Caco-2 (cell line): ENCODE measurements at regions not wholly inside any gene's neighbourhood (a gene's known extent, or its start where the extent isn't known, plus 50 kb on each side); places are given as distances from the start of the nearest gene placed in this dataset.
A peak's percentile ranks its signal among the peaks of the same experiment; 100 is the strongest.
"Not testable (repeated sequence)": the region's sequence is repeated elsewhere in the genome, so short reads cannot be mapped to it uniquely, and the experiment has no call there.

Experiments used
- BruUV-seq: library from RNA; stranded (reverse); fragments of 400-500 nt; replicated peaks from 2 replicates; lab custom pipeline; 2021; lab: Mats Ljungman, UMichigan
- CTCF ChIA-PET: fragments of 300-600 bp; sonication (Branson Sonifier 250); formaldehyde crosslinking; loops from one replicate; lab custom pipeline; 2022; ENCODE audit warnings: antibody characterized with exemption; lab: Charles Lee
- POLR2A ChIA-PET: fragments of 300-600 bp; sonication (Branson Sonifier 250); formaldehyde crosslinking; loops from one replicate; lab custom pipeline; 2022; ENCODE audit warnings: antibody characterized with exemption; lab: Charles Lee
- DNase-seq, 2 experiments: peaks; one replicate each; pipeline versions ENCODE4 v3.0.0 to v3.0.0-alpha.2; 2020 to 2022
- H3K27me3 ChIP-seq: replicated peaks from 2 replicates; pipeline ENCODE4 v1.6.0; 2011; ENCODE audit warnings: low read length; ENCODE audit not compliant: control insufficient read depth, insufficient read depth
- H3K36me3 ChIP-seq: 2 replicates; pipeline ENCODE4 v1.5.1; 2011; ENCODE audit warnings: low read length; ENCODE audit not compliant: control insufficient read depth, insufficient read depth
- H3K4me1 ChIP-seq: fragments of 250-450 bp; sonication (Bioruptor Pico); 2 replicates; pipeline ENCODE4 v1.5.1; 2020; ENCODE audit warnings: mild to moderate bottlenecking
- H3K4me3 ChIP-seq: 2 replicates; pipeline ENCODE4 v1.5.1; 2011; ENCODE audit warnings: low read depth, mild to moderate bottlenecking, control low read depth, low read length
- H3K9me3 ChIP-seq: fragments of 250-450 bp; sonication (Bioruptor Pico); 2 replicates; pipeline ENCODE4 v1.5.1; 2020; ENCODE audit warnings: mild to moderate bottlenecking, moderate library complexity
- H3K27ac Mint-ChIP-seq: one replicate; pipeline ENCODE4 v1.8.0; 2022; ENCODE audit warnings: mixed read lengths; ENCODE audit not compliant: unreplicated experiment
- H3K27me3 Mint-ChIP-seq: one replicate; pipeline ENCODE4 v1.8.0; 2022; ENCODE audit warnings: mixed read lengths; ENCODE audit not compliant: insufficient read depth, unreplicated experiment
- H3K36me3 Mint-ChIP-seq: one replicate; pipeline ENCODE4 v1.8.0; 2022; ENCODE audit warnings: mild to moderate bottlenecking, mixed read lengths; ENCODE audit not compliant: insufficient read depth, unreplicated experiment
- H3K4me1 Mint-ChIP-seq: one replicate; pipeline ENCODE4 v1.8.0; 2022; ENCODE audit warnings: low read depth, mixed read lengths; ENCODE audit not compliant: unreplicated experiment
- H3K4me3 Mint-ChIP-seq: one replicate; pipeline ENCODE4 v1.8.0; 2022; ENCODE audit warnings: mild to moderate bottlenecking, moderate library complexity, mixed read lengths; ENCODE audit not compliant: unreplicated experiment
- H3K9me3 Mint-ChIP-seq: one replicate; pipeline ENCODE4 v1.8.0; 2022; ENCODE audit warnings: mixed read lengths; ENCODE audit not compliant: unreplicated experiment
- CTCF ChIP-seq, 2 experiments: fragments of 200-600 bp in 1 of 2; IDR thresholded peaks; 1 replicate in 1 of 2; 2 replicates in 1 of 2; pipeline versions ENCODE4 v1.5.1 to v1.8.0; 2011 to 2022; ENCODE audit warnings: antibody characterized with exemption in 1 of 2, control low read depth in 1 of 2, inconsistent platforms in 1 of 2, low read depth in 1 of 2, low read length in 1 of 2, mild to moderate bottlenecking in 1 of 2, moderate library complexity in 1 of 2; ENCODE audit not compliant: insufficient read depth in 1 of 2, severe bottlenecking in 1 of 2, unreplicated experiment in 1 of 2
- intact Hi-C: fragments of 100-400 bp; cut with micrococcal nuclease; formaldehyde crosslinking; loops from one replicate; pipeline ENCODE4 v1.10.0; 2022; ENCODE audit not compliant: unreplicated experiment

- Histone ChIP-seq H3K9me3 (no peaks in the 10 kb centered on the region), H3K4me3 (no peak overlapping the region), H3K4me1 (no peaks in the 10 kb centered on the region), H3K36me3 (no peaks in the 10 kb centered on the region), H3K27me3 (no peaks in the 10 kb centered on the region)
- Mint-ChIP-seq H3K4me3 (no peak overlapping the region), H3K36me3 (peaks cover 22% of the 10 kb centered on the region), H3K27ac (no peak overlapping the region), H3K27me3 (no peaks in the 10 kb centered on the region), H3K9me3 (no peaks in the 10 kb centered on the region), H3K4me1 (peaks cover 8% of the 10 kb centered on the region)
- DNase-seq, result no peak
- no TSS peak for BruUV-seq
- ChIA-PET CTCF (no interaction called here), POLR2A (no interaction called here)
- intact Hi-C loops, result no loop called here
- TF ChIP-seq CTCF (IDR thresholded peaks at IDR 0.05; ENCODE audit: insufficient read depth in 1 of 2, low read depth in 1 of 2, low read length in 1 of 2, severe bottlenecking in 1 of 2, unreplicated experiment in 1 of 2), result no peak
Measured at GRCh38 chr15:53903129-53903528, 75.1 kb upstream of the UNC13C start.

GRCh38 chr15:53893468-53893867, 84.8 kb upstream of the UNC13C start:
- H3K4me3 ChIP-seq, H3K9me3 ChIP-seq, H3K4me1 Mint-ChIP-seq, POLR2A ChIA-PET, H3K27ac Mint-ChIP-seq, H3K4me3 Mint-ChIP-seq, H3K4me1 ChIP-seq, CTCF ChIA-PET, H3K36me3 ChIP-seq, BruUV-seq, intact Hi-C loops, H3K27me3 Mint-ChIP-seq, H3K27me3 ChIP-seq: not testable (repeated sequence)
- H3K36me3 Mint-ChIP-seq, result peaks cover 13% of the 10 kb centered on the region
- DNase-seq, result peak; percentile 25 to 50
- peaks cover 28% of the 10 kb centered on the region for H3K9me3 Mint-ChIP-seq

GRCh38 chr15:53891862-53892261, 86.4 kb upstream of the UNC13C start:
- POLR2A ChIA-PET, H3K4me1 Mint-ChIP-seq: not testable (repeated sequence)

GRCh38 chr15:53884441-53884840, 93.8 kb upstream of the UNC13C start:
- peaks cover 11% of the 10 kb centered on the region for H3K4me1 Mint-ChIP-seq
- peak overlapping the region; percentile 19 for H3K27ac Mint-ChIP-seq
- no TSS peak for BruUV-seq
- intact Hi-C loops, result no loop called here
- no peak for TF ChIP-seq CTCF (IDR thresholded peaks at IDR 0.05; ENCODE audit: insufficient read depth in 1 of 2, low read depth in 1 of 2, low read length in 1 of 2, severe bottlenecking in 1 of 2, unreplicated experiment in 1 of 2)
- peaks cover 13% of the 10 kb centered on the region for H3K9me3 Mint-ChIP-seq
- H3K9me3 ChIP-seq, result no peaks in the 10 kb centered on the region
- H3K36me3 Mint-ChIP-seq, result peaks cover 30% of the 10 kb centered on the region
- H3K4me3 Mint-ChIP-seq, result no peak overlapping the region
- H3K4me1 ChIP-seq, result no peaks in the 10 kb centered on the region
- H3K36me3 ChIP-seq, result no peaks in the 10 kb centered on the region
- POLR2A ChIA-PET, result no interaction called here
- DNase-seq, result no peak
- H3K27me3 ChIP-seq, result no peaks in the 10 kb centered on the region
- CTCF ChIA-PET, result no interaction called here
- no peak overlapping the region for H3K4me3 ChIP-seq
- H3K27me3 Mint-ChIP-seq, result no peaks in the 10 kb centered on the region

More at GRCh38 chr15:53891862-53892261, 86.4 kb upstream of the UNC13C start:
- H3K36me3 ChIP-seq, H3K4me1 ChIP-seq, DNase-seq, H3K9me3 ChIP-seq, H3K4me3 Mint-ChIP-seq, H3K4me3 ChIP-seq, BruUV-seq, H3K27me3 Mint-ChIP-seq, H3K27me3 ChIP-seq, intact Hi-C loops: not testable (repeated sequence)
- Mint-ChIP-seq H3K27ac (peak overlapping the region; percentile 34), H3K9me3 (peaks cover 28% of the 10 kb centered on the region), H3K36me3 (peaks cover 14% of the 10 kb centered on the region)
- CTCF ChIA-PET, result interaction anchor here (0.7 to 1.1 kb wide), 3 partner anchors 34 to 56 kb away, joined by 3 to 5 read pairs (median 3); no protein-coding TSS in a partner anchor
